OCI-LY7 (cell line): ENCODE measurements at regions not wholly inside any gene's neighbourhood (a gene's known extent, or its start where the extent isn't known, plus 50 kb on each side); places are given as distances from the start of the nearest gene placed in this dataset.

Experiments used
- EZH2phosphoT487 ChIP-seq: fragments of 200-600 bp; sonication (generic); IDR thresholded peaks from 2 replicates; pipeline ENCODE4 v1.6.1; 2018; ENCODE audit warnings: low read depth, borderline replicate concordance, mild to moderate bottlenecking, mixed run types, antibody characterized with exemption, low read length, moderate library complexity, mixed read lengths
- TF ChIP-seq, protein P1 (sequence below): fragments of 200-600 bp; sonication (generic); conservative IDR thresholded peaks from 2 replicates; pipeline ENCODE4 v1.5.1; 2014; ENCODE audit warnings: mild to moderate bottlenecking, antibody characterized with exemption, low read length, moderate library complexity, mixed read lengths

DNA sequence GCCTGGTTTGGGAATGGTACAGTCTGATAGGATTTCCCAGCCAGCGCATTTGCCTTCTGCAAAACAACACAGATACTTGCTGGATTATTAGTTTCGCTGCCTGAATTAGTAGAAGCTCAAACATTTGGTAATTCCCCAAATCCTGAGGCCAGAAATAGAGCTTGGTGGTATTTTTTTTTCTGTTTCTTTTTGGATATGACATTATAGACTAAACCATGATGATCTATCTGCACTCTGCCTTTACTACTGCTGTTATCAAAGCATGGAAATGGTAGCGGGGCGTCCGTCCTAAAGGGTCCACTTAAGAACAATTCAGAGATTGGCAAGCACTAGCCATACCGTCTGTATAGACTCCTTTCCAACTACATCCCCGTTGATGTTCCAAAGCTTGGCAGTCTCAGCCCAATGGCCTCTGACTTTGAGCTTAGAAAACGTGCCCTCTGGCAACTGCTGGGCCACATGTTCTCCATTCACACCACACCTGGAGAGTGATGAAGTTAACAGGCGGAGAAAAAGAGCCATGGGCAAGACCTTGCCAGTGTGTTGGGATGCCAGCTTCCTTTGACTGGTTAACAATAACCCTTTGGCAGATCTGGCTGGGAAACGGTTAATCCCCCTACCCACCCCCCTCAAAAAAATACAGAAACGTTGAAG, 241.0 kb upstream of the NR2F2 start:
- TF ChIP-seq, protein P1, sequence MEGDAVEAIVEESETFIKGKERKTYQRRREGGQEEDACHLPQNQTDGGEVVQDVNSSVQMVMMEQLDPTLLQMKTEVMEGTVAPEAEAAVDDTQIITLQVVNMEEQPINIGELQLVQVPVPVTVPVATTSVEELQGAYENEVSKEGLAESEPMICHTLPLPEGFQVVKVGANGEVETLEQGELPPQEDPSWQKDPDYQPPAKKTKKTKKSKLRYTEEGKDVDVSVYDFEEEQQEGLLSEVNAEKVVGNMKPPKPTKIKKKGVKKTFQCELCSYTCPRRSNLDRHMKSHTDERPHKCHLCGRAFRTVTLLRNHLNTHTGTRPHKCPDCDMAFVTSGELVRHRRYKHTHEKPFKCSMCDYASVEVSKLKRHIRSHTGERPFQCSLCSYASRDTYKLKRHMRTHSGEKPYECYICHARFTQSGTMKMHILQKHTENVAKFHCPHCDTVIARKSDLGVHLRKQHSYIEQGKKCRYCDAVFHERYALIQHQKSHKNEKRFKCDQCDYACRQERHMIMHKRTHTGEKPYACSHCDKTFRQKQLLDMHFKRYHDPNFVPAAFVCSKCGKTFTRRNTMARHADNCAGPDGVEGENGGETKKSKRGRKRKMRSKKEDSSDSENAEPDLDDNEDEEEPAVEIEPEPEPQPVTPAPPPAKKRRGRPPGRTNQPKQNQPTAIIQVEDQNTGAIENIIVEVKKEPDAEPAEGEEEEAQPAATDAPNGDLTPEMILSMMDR: no peak
- TF ChIP-seq EZH2phosphoT487: no peak
